OCI-LY7 (cell line): ENCODE measurements at regions not wholly inside any gene's neighbourhood (a gene's known extent, or its start where the extent isn't known, plus 50 kb on each side); places are given as distances from the start of the nearest gene placed in this dataset.

Experiments used
- EZH2phosphoT487 ChIP-seq: fragments of 200-600 bp; sonication (generic); IDR thresholded peaks from 2 replicates; pipeline ENCODE4 v1.6.1; 2018; ENCODE audit warnings: low read depth, borderline replicate concordance, mild to moderate bottlenecking, mixed run types, antibody characterized with exemption, low read length, moderate library complexity, mixed read lengths
- TF ChIP-seq, protein P1 (sequence below): fragments of 200-600 bp; sonication (generic); conservative IDR thresholded peaks from 2 replicates; pipeline ENCODE4 v1.5.1; 2014; ENCODE audit warnings: mild to moderate bottlenecking, antibody characterized with exemption, low read length, moderate library complexity, mixed read lengths

DNA sequence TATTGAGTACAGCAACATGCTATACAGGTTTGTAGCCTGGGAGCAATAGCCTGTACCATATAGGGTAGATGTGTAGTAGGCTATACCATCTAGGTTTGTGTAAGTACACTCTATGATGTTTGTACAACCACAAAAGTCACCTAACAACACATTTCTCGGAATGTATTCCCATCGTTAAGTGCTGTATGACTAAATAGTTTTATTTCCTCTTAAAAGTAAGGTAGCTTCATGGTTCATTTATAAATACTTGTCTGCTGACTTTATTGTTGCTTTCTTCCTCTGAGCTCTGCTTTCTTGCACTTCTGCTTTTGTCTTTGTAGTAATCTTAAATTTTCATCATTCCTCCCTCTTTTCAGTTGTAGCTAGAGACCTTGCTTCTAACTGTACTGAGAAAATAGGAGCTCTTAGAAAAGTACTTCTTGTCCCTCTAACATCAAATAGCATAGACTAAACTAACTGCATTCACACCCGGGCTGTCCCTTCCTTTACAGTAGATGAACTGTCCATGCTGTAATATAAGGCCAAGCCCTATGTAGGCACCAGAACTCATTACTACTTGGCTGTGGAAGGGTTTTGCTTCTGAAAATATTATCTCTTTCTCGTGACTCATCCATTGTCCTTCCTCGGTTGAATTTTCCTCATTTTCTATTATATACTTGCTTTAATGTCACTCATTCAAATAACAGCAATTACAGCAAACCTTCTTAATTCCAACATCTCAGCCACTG is 55.4 kb upstream of the FAM3C start:
- TF ChIP-seq, protein P1, sequence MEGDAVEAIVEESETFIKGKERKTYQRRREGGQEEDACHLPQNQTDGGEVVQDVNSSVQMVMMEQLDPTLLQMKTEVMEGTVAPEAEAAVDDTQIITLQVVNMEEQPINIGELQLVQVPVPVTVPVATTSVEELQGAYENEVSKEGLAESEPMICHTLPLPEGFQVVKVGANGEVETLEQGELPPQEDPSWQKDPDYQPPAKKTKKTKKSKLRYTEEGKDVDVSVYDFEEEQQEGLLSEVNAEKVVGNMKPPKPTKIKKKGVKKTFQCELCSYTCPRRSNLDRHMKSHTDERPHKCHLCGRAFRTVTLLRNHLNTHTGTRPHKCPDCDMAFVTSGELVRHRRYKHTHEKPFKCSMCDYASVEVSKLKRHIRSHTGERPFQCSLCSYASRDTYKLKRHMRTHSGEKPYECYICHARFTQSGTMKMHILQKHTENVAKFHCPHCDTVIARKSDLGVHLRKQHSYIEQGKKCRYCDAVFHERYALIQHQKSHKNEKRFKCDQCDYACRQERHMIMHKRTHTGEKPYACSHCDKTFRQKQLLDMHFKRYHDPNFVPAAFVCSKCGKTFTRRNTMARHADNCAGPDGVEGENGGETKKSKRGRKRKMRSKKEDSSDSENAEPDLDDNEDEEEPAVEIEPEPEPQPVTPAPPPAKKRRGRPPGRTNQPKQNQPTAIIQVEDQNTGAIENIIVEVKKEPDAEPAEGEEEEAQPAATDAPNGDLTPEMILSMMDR: no peak
- no peak for TF ChIP-seq EZH2phosphoT487
